GM23338 (cell line): ENCODE measurements at regions not wholly inside any gene's neighbourhood (a gene's known extent, or its start where the extent isn't known, plus 50 kb on each side); places are given as distances from the start of the nearest gene placed in this dataset.

Experiments used
- ATAC-seq: fragments of 200-7000 bp; cut with Tn5 transposase; 3 replicates; pipeline ENCODE4 v1.9.1; 2020
- DNase-seq: peaks from one replicate; pipeline ENCODE4 v3.0.0-alpha.2; 2015; ENCODE audit warnings: low spot score
- H2AFZ ChIP-seq: fragments of 200-600 bp; sonication (generic); 2 replicates; pipeline ENCODE4 v1.8.0; 2016; ENCODE audit warnings: antibody characterized with exemption, mild to moderate bottlenecking, moderate library complexity
- H3F3A ChIP-seq: fragments of 200-600 bp; sonication (generic); replicated peaks from 2 replicates; pipeline ENCODE4 v1.8.0; 2017; ENCODE audit warnings: antibody characterized with exemption, mixed run types, low read depth
- H3K27ac ChIP-seq: fragments of 200-600 bp; sonication (generic); 2 replicates; pipeline ENCODE4 v1.6.1; 2016; ENCODE audit warnings: low read depth
- H3K27me3 ChIP-seq: fragments of 200-600 bp; sonication (generic); 2 replicates; pipeline ENCODE4 v1.8.0; 2016; ENCODE audit warnings: mild to moderate bottlenecking, mixed run types, moderate library complexity; ENCODE audit not compliant: insufficient read depth
- H3K36me3 ChIP-seq: fragments of 200-600 bp; sonication (generic); 2 replicates; pipeline ENCODE4 v1.8.0; 2016; ENCODE audit warnings: mild to moderate bottlenecking; ENCODE audit not compliant: insufficient read depth
- H3K4me1 ChIP-seq: fragments of 200-600 bp; sonication (generic); 2 replicates; pipeline ENCODE4 v1.8.0; 2016; ENCODE audit warnings: mild to moderate bottlenecking, moderate library complexity; ENCODE audit not compliant: insufficient read depth
- H3K4me2 ChIP-seq: fragments of 200-600 bp; sonication (generic); 2 replicates; pipeline ENCODE4 v1.7.1; 2017; ENCODE audit warnings: mixed run types
- H3K4me3 ChIP-seq: fragments of 200-600 bp; sonication (generic); 2 replicates; pipeline ENCODE4 v1.6.1; 2016; ENCODE audit warnings: mixed run types
- H3K79me2 ChIP-seq: fragments of 200-600 bp; sonication (generic); replicated peaks from 2 replicates; pipeline ENCODE4 v1.8.0; 2017; ENCODE audit warnings: mild to moderate bottlenecking; ENCODE audit not compliant: insufficient read depth
- H3K9me2 ChIP-seq: fragments of 200-600 bp; sonication (generic); 2 replicates; pipeline ENCODE4 v1.8.0; 2017; ENCODE audit not compliant: insufficient read depth
- H4K20me1 ChIP-seq: fragments of 200-600 bp; sonication (generic); replicated peaks from 2 replicates; pipeline ENCODE4 v1.8.0; 2017; ENCODE audit warnings: mild to moderate bottlenecking; ENCODE audit not compliant: insufficient read depth
- H3K27ac Mint-ChIP-seq: 2 replicates; pipeline ENCODE4 v1.8.0; 2020; ENCODE audit warnings: inconsistent platforms, mild to moderate bottlenecking, moderate library complexity, mixed read lengths
- H3K27me3 Mint-ChIP-seq: 3 replicates; pipeline ENCODE4 v1.8.0; 2022; ENCODE audit warnings: low read depth, mild to moderate bottlenecking, moderate library complexity, mixed read lengths, inconsistent platforms; ENCODE audit not compliant: insufficient read depth, poor library complexity
- H3K36me3 Mint-ChIP-seq: 3 replicates; pipeline ENCODE4 v1.8.0; 2021; ENCODE audit warnings: low read depth, mild to moderate bottlenecking, inconsistent platforms, moderate library complexity, mixed read lengths
- H3K4me1 Mint-ChIP-seq: 3 replicates; pipeline ENCODE4 v1.8.0; 2020; ENCODE audit warnings: mild to moderate bottlenecking, inconsistent platforms, mixed read lengths
- H3K4me3 Mint-ChIP-seq: 3 replicates; pipeline ENCODE4 v1.8.0; 2021; ENCODE audit warnings: moderate library complexity, mild to moderate bottlenecking, inconsistent platforms, mixed read lengths
- H3K9me3 Mint-ChIP-seq: 3 replicates; pipeline ENCODE4 v1.8.0; 2020; ENCODE audit warnings: moderate library complexity, mild to moderate bottlenecking, inconsistent platforms, mixed read lengths
- CREB1 ChIP-seq: fragments of 250-450 bp; sonication (Bioruptor Pico); IDR thresholded peaks from 2 replicates; pipeline ENCODE4 v1.5.0; 2020; ENCODE audit warnings: low read depth, mild to moderate bottlenecking, moderate library complexity
- CTCF ChIP-seq, 2 experiments: fragments of 200-600 bp in 1 of 2; sonication (generic) in 1 of 2; conservative IDR thresholded peaks; 2 replicates each; pipeline versions ENCODE4 v1.5.1 to v1.6.1; 2016 to 2017; ENCODE audit warnings: antibody characterized with exemption in 2 of 2, low read depth in 2 of 2, mild to moderate bottlenecking in 2 of 2, moderate library complexity in 1 of 2
- ETS1 ChIP-seq: IDR thresholded peaks from 2 replicates; pipeline ENCODE4 v1.6.1; 2016; ENCODE audit warnings: antibody characterized with exemption
- EZH2 ChIP-seq: fragments of 200-600 bp; sonication (generic); IDR thresholded peaks from one replicate; pipeline ENCODE4 v1.8.0; 2017; ENCODE audit warnings: antibody characterized with exemption, mild to moderate bottlenecking, low read depth; ENCODE audit not compliant: unreplicated experiment
- EZH2phosphoT487 ChIP-seq: fragments of 200-600 bp; sonication (generic); IDR thresholded peaks from one replicate; pipeline ENCODE4 v1.8.1; 2018; ENCODE audit warnings: antibody characterized with exemption; ENCODE audit not compliant: unreplicated experiment
- JUNB ChIP-seq: IDR thresholded peaks from one replicate; pipeline ENCODE4 v1.6.1; 2016; ENCODE audit warnings: antibody characterized with exemption; ENCODE audit not compliant: unreplicated experiment
- NANOG ChIP-seq: IDR thresholded peaks from 2 replicates; pipeline ENCODE4 v1.6.1; 2016; ENCODE audit warnings: antibody characterized with exemption, borderline replicate concordance
- POLR2AphosphoS5 ChIP-seq: IDR thresholded peaks from 2 replicates; pipeline ENCODE4 v1.6.1; 2016; ENCODE audit warnings: antibody characterized with exemption, low read depth
- STAT1 ChIP-seq: IDR thresholded peaks from one replicate; pipeline ENCODE4 v1.6.1; 2016; ENCODE audit warnings: antibody characterized with exemption; ENCODE audit not compliant: unreplicated experiment
- ZNF114 ChIP-seq: fragments of 250-450 bp; sonication (Bioruptor Pico); IDR thresholded peaks from 2 replicates; pipeline ENCODE4 v1.5.0; 2020; ENCODE audit warnings: mild to moderate bottlenecking, moderate library complexity
- ZNF331 ChIP-seq: fragments of 250-450 bp; sonication (Bioruptor Pico); IDR thresholded peaks from 2 replicates; pipeline ENCODE4 v1.5.0; 2020; ENCODE audit warnings: low read depth, mild to moderate bottlenecking, moderate library complexity
- TF ChIP-seq, protein P1 (sequence below): IDR thresholded peaks from one replicate; pipeline ENCODE4 v1.6.1; 2018; ENCODE audit warnings: antibody characterized with exemption; ENCODE audit not compliant: unreplicated experiment
- TF ChIP-seq, protein P2 (sequence below): fragments of 250-450 bp; sonication (Bioruptor Pico); IDR thresholded peaks from 2 replicates; pipeline ENCODE4 v1.5.0; 2020; ENCODE audit warnings: mild to moderate bottlenecking, moderate library complexity

DNA sequence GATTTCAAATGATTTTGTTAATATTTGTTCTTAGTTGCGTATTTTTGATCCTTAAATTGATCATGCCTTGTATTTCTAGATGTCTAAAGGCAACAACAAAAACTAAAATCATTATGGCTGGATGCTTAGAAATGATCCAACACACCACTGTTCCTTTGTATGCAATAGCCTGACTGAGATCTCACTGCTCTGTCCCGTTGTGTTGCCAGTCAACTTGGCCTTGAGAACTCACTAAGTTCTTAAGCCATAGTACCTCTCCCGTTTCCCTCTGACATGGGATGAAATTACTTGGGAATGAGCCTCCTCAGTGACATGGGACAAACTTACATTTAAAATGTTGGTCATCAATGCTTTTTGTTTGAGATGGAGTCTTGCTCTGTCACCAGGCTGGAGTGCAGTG lies 222.0 kb upstream of the HS6ST1 start:
- Mint-ChIP-seq H3K4me1 (peaks cover 33% of the 10 kb centered on the region), H3K9me3 (peaks cover 3% of the 10 kb centered on the region; the same call in 2 of the 3 replicates), H3K36me3 (peaks cover 4% of the 10 kb centered on the region; the same call in 2 of the 3 replicates), H3K4me3 (no peak overlapping the region), H3K27ac (no peak overlapping the region), H3K27me3 (peaks cover 5% of the 10 kb centered on the region)
- H3K4me3 ChIP-seq = no peak overlapping the region
- H3K4me1 ChIP-seq = peaks cover 11% of the 10 kb centered on the region; the same call in 1 of the 2 replicates
- H3K9me2 ChIP-seq = peaks cover 8% of the 10 kb centered on the region; the same call in 1 of the 2 replicates
- H3K27ac ChIP-seq = no peak overlapping the region
- H3K36me3 ChIP-seq = no peaks in the 10 kb centered on the region
- no peak for DNase-seq
- no peak overlapping the region for H3K4me2 ChIP-seq
- H3K79me2 ChIP-seq = no peaks in the 10 kb centered on the region
- H2AFZ ChIP-seq = no peak overlapping the region
- no peak for TF ChIP-seq EZH2
- TF ChIP-seq ZNF331 = no peak
- no peak for TF ChIP-seq ZNF114 (CRISPR knock-in tag)
- TF ChIP-seq POLR2AphosphoS5 = no peak
- TF ChIP-seq CTCF (conservative IDR thresholded peaks at IDR 0.05; ENCODE audit: low read depth in 2 of 2) = no peak
- TF ChIP-seq, protein P1, sequence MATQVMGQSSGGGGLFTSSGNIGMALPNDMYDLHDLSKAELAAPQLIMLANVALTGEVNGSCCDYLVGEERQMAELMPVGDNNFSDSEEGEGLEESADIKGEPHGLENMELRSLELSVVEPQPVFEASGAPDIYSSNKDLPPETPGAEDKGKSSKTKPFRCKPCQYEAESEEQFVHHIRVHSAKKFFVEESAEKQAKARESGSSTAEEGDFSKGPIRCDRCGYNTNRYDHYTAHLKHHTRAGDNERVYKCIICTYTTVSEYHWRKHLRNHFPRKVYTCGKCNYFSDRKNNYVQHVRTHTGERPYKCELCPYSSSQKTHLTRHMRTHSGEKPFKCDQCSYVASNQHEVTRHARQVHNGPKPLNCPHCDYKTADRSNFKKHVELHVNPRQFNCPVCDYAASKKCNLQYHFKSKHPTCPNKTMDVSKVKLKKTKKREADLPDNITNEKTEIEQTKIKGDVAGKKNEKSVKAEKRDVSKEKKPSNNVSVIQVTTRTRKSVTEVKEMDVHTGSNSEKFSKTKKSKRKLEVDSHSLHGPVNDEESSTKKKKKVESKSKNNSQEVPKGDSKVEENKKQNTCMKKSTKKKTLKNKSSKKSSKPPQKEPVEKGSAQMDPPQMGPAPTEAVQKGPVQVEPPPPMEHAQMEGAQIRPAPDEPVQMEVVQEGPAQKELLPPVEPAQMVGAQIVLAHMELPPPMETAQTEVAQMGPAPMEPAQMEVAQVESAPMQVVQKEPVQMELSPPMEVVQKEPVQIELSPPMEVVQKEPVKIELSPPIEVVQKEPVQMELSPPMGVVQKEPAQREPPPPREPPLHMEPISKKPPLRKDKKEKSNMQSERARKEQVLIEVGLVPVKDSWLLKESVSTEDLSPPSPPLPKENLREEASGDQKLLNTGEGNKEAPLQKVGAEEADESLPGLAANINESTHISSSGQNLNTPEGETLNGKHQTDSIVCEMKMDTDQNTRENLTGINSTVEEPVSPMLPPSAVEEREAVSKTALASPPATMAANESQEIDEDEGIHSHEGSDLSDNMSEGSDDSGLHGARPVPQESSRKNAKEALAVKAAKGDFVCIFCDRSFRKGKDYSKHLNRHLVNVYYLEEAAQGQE = no peak
- no peak for TF ChIP-seq ETS1
- no peak for TF ChIP-seq EZH2phosphoT487
- no peak for TF ChIP-seq CREB1 (CRISPR knock-in tag)
- TF ChIP-seq, protein P2, sequence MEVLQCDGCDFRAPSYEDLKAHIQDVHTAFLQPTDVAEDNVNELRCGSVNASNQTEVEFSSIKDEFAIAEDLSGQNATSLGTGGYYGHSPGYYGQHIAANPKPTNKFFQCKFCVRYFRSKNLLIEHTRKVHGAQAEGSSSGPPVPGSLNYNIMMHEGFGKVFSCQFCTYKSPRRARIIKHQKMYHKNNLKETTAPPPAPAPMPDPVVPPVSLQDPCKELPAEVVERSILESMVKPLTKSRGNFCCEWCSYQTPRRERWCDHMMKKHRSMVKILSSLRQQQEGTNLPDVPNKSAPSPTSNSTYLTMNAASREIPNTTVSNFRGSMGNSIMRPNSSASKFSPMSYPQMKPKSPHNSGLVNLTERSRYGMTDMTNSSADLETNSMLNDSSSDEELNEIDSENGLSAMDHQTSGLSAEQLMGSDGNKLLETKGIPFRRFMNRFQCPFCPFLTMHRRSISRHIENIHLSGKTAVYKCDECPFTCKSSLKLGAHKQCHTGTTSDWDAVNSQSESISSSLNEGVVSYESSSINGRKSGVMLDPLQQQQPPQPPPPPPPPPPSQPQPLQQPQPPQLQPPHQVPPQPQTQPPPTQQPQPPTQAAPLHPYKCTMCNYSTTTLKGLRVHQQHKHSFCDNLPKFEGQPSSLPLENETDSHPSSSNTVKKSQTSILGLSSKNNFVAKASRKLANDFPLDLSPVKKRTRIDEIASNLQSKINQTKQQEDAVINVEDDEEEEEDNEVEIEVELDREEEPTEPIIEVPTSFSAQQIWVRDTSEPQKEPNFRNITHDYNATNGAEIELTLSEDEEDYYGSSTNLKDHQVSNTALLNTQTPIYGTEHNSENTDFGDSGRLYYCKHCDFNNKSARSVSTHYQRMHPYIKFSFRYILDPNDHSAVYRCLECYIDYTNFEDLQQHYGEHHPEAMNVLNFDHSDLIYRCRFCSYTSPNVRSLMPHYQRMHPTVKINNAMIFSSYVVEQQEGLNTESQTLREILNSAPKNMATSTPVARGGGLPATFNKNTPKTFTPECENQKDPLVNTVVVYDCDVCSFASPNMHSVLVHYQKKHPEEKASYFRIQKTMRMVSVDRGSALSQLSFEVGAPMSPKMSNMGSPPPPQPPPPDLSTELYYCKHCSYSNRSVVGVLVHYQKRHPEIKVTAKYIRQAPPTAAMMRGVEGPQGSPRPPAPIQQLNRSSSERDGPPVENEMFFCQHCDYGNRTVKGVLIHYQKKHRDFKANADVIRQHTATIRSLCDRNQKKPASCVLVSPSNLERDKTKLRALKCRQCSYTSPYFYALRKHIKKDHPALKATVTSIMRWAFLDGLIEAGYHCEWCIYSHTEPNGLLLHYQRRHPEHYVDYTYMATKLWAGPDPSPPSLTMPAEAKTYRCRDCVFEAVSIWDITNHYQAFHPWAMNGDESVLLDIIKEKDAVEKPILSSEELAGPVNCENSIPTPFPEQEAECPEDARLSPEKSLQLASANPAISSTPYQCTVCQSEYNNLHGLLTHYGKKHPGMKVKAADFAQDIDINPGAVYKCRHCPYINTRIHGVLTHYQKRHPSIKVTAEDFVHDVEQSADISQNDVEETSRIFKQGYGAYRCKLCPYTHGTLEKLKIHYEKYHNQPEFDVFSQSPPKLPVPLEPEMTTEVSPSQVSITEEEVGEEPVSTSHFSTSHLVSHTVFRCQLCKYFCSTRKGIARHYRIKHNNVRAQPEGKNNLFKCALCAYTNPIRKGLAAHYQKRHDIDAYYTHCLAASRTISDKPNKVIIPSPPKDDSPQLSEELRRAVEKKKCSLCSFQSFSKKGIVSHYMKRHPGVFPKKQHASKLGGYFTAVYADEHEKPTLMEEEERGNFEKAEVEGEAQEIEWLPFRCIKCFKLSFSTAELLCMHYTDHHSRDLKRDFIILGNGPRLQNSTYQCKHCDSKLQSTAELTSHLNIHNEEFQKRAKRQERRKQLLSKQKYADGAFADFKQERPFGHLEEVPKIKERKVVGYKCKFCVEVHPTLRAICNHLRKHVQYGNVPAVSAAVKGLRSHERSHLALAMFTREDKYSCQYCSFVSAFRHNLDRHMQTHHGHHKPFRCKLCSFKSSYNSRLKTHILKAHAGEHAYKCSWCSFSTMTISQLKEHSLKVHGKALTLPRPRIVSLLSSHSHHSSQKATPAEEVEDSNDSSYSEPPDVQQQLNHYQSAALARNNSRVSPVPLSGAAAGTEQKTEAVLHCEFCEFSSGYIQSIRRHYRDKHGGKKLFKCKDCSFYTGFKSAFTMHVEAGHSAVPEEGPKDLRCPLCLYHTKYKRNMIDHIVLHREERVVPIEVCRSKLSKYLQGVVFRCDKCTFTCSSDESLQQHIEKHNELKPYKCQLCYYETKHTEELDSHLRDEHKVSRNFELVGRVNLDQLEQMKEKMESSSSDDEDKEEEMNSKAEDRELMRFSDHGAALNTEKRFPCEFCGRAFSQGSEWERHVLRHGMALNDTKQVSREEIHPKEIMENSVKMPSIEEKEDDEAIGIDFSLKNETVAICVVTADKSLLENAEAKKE (CRISPR knock-in tag) = no peak
- no peak for TF ChIP-seq JUNB
- TF ChIP-seq STAT1 = no peak
- no peak for TF ChIP-seq NANOG
- no peaks in the 10 kb centered on the region for H3K27me3 ChIP-seq
- H3F3A ChIP-seq = 0 out of 2 replicates have a peak, but pooled peaks cover 3% of the 10 kb centered on the region
- ATAC-seq = no peak
- no peaks in the 10 kb centered on the region for H4K20me1 ChIP-seq
